Esophagus muscularis mucosa (tissue), 4 donors: ENCODE measurements at regions not wholly inside any gene's neighbourhood (a gene's known extent, or its start where the extent isn't known, plus 50 kb on each side); places are given as distances from the start of the nearest gene placed in this dataset.

Experiments used
- DNase-seq: peaks from one replicate; pipeline ENCODE4 v3.0.0-alpha.2; 2017; ENCODE audit errors: extremely low spot score
- H3K27ac ChIP-seq, 4 donors: fragments of 200-600 bp; sonication (generic); replicated peaks in 1 of 4; 1 replicate in 3 of 4; 2 replicates in 1 of 4; pipeline ENCODE4 v1.5.1; 2016 to 2019; ENCODE audit warnings: mild to moderate bottlenecking in 1 of 4
- H3K27me3 ChIP-seq, 4 donors: fragments of 200-600 bp; sonication (generic); one replicate each; pipeline versions ENCODE4 v1.5.1 to v1.6.0; 2016 to 2019
- H3K36me3 ChIP-seq, 4 donors: fragments of 200-600 bp; sonication (generic); one replicate each; pipeline ENCODE4 v1.5.1; 2016 to 2019
- H3K4me1 ChIP-seq, 4 donors: fragments of 200-600 bp; sonication (generic); one replicate each; pipeline ENCODE4 v1.5.1; 2016 to 2019
- H3K4me3 ChIP-seq, 4 donors: fragments of 200-600 bp; sonication (generic); 1 replicate in 2 of 4; 2 replicates in 2 of 4; pipeline ENCODE4 v1.5.1; 2016 to 2019; ENCODE audit warnings: mild to moderate bottlenecking in 4 of 4, moderate library complexity in 1 of 4
- H3K9me3 ChIP-seq, 4 donors: fragments of 200-600 bp; sonication (generic); 1 replicate in 3 of 4; 2 replicates in 1 of 4; pipeline ENCODE4 v1.5.1; 2016 to 2019
- EP300 ChIP-seq: sonication (generic); formaldehyde crosslinking; IDR thresholded peaks from one replicate; pipeline ENCODE4 v1.6.1; 2017; ENCODE audit warnings: antibody characterized with exemption
- POLR2A ChIP-seq: fragments of 450-650 bp; IDR thresholded peaks from one replicate; pipeline ENCODE4 v1.6.1; 2017; ENCODE audit warnings: antibody characterized with exemption, moderate library complexity, mild to moderate bottlenecking, low read depth
- POLR2AphosphoS5 ChIP-seq, 2 donors: sonication (generic); formaldehyde crosslinking; IDR thresholded peaks; one replicate each; pipeline ENCODE4 v1.6.1; 2017; ENCODE audit warnings: antibody characterized with exemption in 2 of 2
- WGBS: methylation state at CpG from one replicate; pipeline ENCODE4 v1.1.5; 2018; 5-methylcytosine and 5-hydroxymethylcytosine counted together
- intact Hi-C: fragments of 100-400 bp; cut with DNase I; formaldehyde crosslinking; loops from one replicate; pipeline ENCODE4 v1.15.1; 2023
- TF ChIP-seq, protein P1 (sequence below), 3 experiments: fragments of 200-600 bp in 2 of 3; fragments of 450-650 bp in 1 of 3; sonication (generic) in 2 of 3; IDR thresholded peaks; one replicate each; pipeline ENCODE4 v1.5.1; 2017 to 2019; ENCODE audit warnings: antibody characterized with exemption in 3 of 3, mild to moderate bottlenecking in 2 of 3, moderate library complexity in 1 of 3

DNA sequence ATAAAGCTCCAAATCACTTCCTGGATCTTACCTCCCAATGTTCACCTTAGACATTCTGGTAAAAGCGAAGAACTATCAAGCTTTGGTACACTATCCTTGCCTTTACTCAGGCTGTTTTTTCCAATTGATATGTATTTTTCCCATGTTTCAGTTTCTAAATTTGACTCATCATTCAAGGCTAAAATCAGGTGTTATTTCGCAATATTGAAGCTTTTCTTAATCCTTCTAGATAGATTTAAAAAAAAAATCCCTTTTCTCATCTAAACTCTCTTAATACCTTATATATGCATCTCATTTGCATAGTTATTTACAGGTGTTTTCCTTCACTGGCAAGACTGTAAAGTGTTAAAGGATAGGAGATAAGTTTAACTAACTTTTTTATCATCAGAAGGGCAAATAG, 608.1 kb upstream of the FAM241A start:
- TF ChIP-seq EP300, result no peak
- TF ChIP-seq POLR2AphosphoS5 (IDR thresholded peaks at IDR 0.05), result no peak
- TF ChIP-seq, protein P1, sequence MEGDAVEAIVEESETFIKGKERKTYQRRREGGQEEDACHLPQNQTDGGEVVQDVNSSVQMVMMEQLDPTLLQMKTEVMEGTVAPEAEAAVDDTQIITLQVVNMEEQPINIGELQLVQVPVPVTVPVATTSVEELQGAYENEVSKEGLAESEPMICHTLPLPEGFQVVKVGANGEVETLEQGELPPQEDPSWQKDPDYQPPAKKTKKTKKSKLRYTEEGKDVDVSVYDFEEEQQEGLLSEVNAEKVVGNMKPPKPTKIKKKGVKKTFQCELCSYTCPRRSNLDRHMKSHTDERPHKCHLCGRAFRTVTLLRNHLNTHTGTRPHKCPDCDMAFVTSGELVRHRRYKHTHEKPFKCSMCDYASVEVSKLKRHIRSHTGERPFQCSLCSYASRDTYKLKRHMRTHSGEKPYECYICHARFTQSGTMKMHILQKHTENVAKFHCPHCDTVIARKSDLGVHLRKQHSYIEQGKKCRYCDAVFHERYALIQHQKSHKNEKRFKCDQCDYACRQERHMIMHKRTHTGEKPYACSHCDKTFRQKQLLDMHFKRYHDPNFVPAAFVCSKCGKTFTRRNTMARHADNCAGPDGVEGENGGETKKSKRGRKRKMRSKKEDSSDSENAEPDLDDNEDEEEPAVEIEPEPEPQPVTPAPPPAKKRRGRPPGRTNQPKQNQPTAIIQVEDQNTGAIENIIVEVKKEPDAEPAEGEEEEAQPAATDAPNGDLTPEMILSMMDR (IDR thresholded peaks at IDR 0.05), result no peak
- no peak for TF ChIP-seq POLR2A
- intact Hi-C loops, result no loop called here
- 95% methylated on average over 2 of the region's 2 CpGs for WGBS
- Histone ChIP-seq H3K36me3 (no peaks in the 10 kb centered on the region), H3K27ac (no peak overlapping the region), H3K4me1 (no peaks in the 10 kb centered on the region), H3K4me3 (no peak overlapping the region), H3K9me3 (no peaks in the 10 kb centered on the region), H3K27me3 (no peaks in the 10 kb centered on the region)
- no peak for DNase-seq

DNA sequence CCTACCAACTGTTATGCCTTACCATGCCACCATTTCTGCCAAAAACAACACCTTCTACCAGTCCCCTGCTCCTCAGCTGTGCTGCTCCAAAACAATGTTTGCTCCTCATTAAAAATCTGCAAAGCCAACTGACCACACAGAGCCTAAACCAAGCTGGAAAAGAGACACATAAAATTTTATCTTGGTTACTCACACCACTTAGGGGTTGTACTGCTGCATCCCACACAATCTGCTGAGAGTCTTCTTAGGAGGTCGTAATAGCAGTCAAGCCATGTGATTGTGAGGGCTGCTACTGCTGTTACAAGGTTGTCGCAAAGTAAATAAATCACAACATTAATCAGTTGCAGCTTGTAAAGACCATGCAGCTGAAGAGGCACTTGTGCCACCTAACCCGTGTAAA, 607.4 kb upstream of the FAM241A start:
- no peaks in the 10 kb centered on the region for H3K27me3 ChIP-seq
- TF ChIP-seq EP300, result no peak
- TF ChIP-seq, protein P1 (IDR thresholded peaks at IDR 0.05), result no peak
- TF ChIP-seq POLR2AphosphoS5 (IDR thresholded peaks at IDR 0.05), result no peak
- TF ChIP-seq POLR2A, result no peak
- H3K4me3 ChIP-seq, result no peak overlapping the region
- H3K27ac ChIP-seq, result no peak overlapping the region
- 74% methylated on average over 3 of the region's 3 CpGs for WGBS
- DNase-seq, result no peak
- H3K36me3 ChIP-seq, result no peaks in the 10 kb centered on the region
- H3K9me3 ChIP-seq, result no peaks in the 10 kb centered on the region
- intact Hi-C loops, result no loop called here
- no peaks in the 10 kb centered on the region for H3K4me1 ChIP-seq

DNA sequence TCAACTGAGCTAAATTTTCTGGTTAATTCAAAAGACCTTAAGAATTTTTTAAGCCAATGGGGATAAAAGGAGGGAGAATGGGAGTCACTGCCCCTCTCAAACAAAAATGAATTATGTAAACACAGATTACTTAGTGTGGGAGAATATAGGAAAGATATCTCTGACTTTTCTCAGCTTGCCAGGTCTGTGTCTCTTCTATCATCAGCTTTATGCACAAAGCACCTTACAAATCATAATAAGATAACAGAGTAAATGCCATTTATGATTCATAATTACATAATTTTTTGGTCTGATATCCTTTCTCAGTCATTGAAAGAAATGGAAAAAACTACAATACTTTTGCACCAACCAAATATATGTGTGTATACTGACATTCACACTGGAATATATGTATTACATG, 604.6 kb upstream of the FAM241A start:
- no peaks in the 10 kb centered on the region for H3K27me3 ChIP-seq
- intact Hi-C loops, result no loop called here
- no peak overlapping the region for H3K4me3 ChIP-seq
- no peaks in the 10 kb centered on the region for H3K36me3 ChIP-seq
- H3K4me1 ChIP-seq, result no peaks in the 10 kb centered on the region
- H3K9me3 ChIP-seq, result no peaks in the 10 kb centered on the region
- no peak for TF ChIP-seq EP300
- no peak for DNase-seq
- no peak overlapping the region for H3K27ac ChIP-seq

DNA sequence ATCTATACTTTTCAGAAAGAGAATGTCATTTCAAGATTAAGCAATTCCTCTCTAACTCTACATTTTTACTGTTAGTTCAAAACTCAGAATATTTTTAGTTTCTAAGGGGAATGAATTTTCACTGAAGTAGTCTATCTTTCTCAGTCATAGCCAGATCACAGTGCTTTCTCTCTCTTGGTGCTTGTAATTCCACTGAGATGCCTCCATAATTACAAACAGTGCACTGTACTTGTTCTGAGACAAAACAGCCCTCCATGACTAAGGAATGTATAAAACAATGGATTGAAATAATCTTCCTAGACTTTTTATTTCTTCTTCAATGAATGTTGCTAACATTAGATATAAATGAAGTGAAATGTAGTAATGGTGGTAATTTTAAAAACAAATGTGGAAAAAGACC, 603.2 kb upstream of the FAM241A start:
- Histone ChIP-seq H3K27ac (no peak overlapping the region), H3K27me3 (no peaks in the 10 kb centered on the region), H3K4me3 (no peak overlapping the region), H3K9me3 (no peaks in the 10 kb centered on the region), H3K36me3 (no peaks in the 10 kb centered on the region), H3K4me1 (no peaks in the 10 kb centered on the region)
- TF ChIP-seq, protein P1 (IDR thresholded peaks at IDR 0.05), result no peak
- TF ChIP-seq EP300 (no peak), POLR2AphosphoS5 (IDR thresholded peaks at IDR 0.05) (no peak), POLR2A (no peak)
- intact Hi-C loops, result no loop called here
- no peak for DNase-seq

DNA sequence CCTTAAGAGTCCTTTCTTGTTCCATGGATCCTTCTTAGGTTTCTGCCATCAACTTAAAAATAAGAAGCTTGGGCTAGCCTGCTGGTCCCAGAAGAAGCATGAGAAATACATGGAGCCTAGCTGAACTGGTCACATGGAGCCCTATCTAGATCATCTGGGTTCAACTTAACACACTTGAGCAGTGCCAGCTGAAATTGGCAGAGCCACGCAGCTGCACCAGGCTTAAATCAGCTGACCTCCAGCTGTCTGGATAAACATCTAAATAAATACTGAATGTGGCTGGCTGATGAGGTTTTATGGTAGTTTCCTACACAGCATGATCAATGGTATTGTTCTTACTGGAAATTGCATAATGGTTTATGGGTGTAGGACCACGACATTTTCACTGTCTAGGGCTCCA, 598.4 kb upstream of the FAM241A start:
- intact Hi-C loops, result no loop called here
- Histone ChIP-seq H3K4me3 (no peak overlapping the region), H3K27ac (no peak overlapping the region), H3K9me3 (no peaks in the 10 kb centered on the region), H3K4me1 (no peaks in the 10 kb centered on the region), H3K27me3 (no peaks in the 10 kb centered on the region), H3K36me3 (no peaks in the 10 kb centered on the region)
- TF ChIP-seq, protein P1 (IDR thresholded peaks at IDR 0.05), result no peak
- TF ChIP-seq EP300 (no peak), POLR2A (no peak), POLR2AphosphoS5 (IDR thresholded peaks at IDR 0.05) (no peak)
- DNase-seq, result no peak
- 100% methylated on average over 2 of the region's 2 CpGs for WGBS
